ENCODE measurements at regions not wholly inside any gene's neighbourhood (a gene's known extent, or its start where the extent isn't known, plus 50 kb on each side); places are given as distances from the start of the nearest gene placed in this dataset.

DNA sequence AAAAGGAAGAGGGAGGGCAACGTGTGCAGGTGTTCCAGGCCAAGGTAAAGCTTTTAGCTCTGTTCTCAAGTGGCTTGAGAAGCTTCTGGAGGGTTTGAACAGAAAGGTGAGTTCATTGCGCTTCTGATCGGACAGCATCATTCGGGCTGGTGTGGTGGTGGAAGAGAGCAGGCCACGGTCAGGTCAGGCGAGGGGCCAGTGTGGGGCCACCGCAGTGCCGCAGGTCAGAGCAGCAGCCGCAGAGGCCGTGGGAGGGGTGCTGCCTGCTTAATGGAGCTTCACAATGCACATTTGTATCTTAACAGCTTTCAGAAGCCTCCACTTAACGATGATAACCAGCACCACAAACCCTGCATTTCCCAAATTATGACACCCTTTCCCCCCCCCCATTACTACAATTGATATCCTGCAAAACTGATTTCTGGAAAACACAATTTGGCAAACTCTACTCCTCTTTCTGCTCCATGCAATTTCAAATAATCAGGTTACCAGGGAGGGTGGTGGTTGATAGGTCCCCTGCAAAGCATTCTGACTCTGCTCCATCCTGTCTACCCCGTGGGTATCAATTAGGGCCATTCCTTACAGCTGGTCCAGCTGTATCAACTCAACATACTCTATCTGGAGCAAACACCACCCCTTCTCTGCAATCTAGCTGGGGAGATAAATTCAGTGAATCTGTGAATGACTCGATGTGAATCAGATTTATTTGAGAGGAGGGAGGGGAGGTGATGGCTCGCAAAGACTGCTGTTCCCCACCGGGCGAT, 162.9 kb downstream of the ACTR3B start:
- TF ChIP-seq CTCF (IDR thresholded peaks at IDR 0.05) (no peak), EZH2phosphoT487 (IDR thresholded peaks at IDR 0.05) (no peak)

Measured in neural progenitor cell (in vitro differentiated cells).